ENCODE measurements at regions not wholly inside any gene's neighbourhood (a gene's known extent, or its start where the extent isn't known, plus 50 kb on each side); places are given as distances from the start of the nearest gene placed in this dataset.

DNA sequence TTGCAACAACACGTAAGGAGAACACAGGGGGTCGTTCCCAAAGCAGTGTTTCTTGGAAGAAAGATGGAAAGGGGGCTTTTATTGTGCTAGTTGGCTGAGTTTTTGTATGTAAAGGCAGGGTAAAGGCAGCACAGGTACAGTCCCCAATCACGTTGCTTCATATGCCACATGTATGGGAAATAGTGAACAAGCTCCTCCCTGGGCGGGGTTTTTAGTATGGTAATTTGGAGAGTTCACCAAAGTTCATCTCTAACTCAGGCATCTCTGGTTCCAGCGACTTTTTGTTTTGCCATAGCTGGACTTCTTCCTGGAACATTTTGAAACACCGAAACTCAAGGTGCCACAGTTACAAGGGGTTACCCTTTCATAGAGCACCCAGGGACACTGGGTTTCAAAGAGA lies 133.9 kb downstream of the CAAP1 start:
- intact Hi-C loops (cut with DNase I), result no loop called here
- H3K27me3 ChIP-seq, result no peaks in the 10 kb centered on the region
- H3K4me3 ChIP-seq, result no peak overlapping the region
- no peak overlapping the region for H3K27ac ChIP-seq
- H3K36me3 ChIP-seq, result no peaks in the 10 kb centered on the region
- DNase-seq (ENCODE audit: extremely low spot score in 2 of 2), result no peak
- H3K9me3 ChIP-seq, result no peaks in the 10 kb centered on the region
- no peaks in the 10 kb centered on the region for H3K4me1 ChIP-seq
- TF ChIP-seq POLR2A (IDR thresholded peaks at IDR 0.05), result no peak
- no peak for TF ChIP-seq POLR2AphosphoS5 (IDR thresholded peaks at IDR 0.05; ENCODE audit: insufficient read depth in 1 of 2, low read depth in 1 of 2)
- TF ChIP-seq, protein P1, sequence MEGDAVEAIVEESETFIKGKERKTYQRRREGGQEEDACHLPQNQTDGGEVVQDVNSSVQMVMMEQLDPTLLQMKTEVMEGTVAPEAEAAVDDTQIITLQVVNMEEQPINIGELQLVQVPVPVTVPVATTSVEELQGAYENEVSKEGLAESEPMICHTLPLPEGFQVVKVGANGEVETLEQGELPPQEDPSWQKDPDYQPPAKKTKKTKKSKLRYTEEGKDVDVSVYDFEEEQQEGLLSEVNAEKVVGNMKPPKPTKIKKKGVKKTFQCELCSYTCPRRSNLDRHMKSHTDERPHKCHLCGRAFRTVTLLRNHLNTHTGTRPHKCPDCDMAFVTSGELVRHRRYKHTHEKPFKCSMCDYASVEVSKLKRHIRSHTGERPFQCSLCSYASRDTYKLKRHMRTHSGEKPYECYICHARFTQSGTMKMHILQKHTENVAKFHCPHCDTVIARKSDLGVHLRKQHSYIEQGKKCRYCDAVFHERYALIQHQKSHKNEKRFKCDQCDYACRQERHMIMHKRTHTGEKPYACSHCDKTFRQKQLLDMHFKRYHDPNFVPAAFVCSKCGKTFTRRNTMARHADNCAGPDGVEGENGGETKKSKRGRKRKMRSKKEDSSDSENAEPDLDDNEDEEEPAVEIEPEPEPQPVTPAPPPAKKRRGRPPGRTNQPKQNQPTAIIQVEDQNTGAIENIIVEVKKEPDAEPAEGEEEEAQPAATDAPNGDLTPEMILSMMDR (IDR thresholded peaks at IDR 0.05), result no peak

DNA sequence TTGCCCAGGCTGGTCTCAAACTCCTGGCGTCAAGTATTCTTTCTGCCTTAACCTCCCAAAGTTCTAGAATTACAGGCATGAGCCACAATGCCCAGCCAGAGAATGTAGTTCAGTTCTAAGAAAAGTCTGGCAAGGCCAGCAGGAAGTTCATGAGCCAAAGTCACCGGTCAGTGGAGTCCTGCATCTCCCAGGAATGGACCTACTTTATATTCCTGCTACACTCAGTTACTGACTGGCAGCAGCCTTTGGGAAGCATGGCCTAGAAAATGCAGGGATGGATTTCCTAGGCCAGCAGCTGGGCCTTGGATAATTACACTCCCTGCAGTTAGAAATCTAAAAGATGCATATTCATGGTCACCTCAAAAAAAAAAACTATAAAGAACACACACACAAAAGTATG lies 135.7 kb downstream of the CAAP1 start:
- Histone ChIP-seq H3K27me3 (no peaks in the 10 kb centered on the region), H3K9me3 (no peaks in the 10 kb centered on the region)
- intact Hi-C loops (cut with DNase I), result no loop called here

DNA sequence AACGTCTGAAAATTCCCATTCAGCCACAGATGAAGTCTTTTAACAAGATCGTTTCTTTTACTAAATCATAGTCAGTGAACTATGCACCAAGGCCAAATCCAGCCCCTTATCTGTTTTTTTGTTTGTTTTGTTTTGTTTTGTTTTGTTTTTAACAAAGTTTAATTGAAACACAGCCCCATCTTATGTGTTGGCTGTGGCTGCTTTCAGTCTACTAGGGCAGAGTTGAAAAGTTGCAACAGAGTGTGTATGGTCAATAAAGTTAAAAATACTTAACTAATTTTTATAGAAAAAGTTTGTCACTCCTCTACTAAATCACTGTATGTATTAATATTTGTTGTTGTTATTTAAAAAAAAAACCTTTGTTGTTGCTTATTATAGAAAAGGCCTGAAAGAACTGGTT lies 137.1 kb downstream of the CAAP1 start:
- Histone ChIP-seq H3K4me1 (no peaks in the 10 kb centered on the region), H3K36me3 (no peaks in the 10 kb centered on the region), H3K27me3 (no peaks in the 10 kb centered on the region), H3K9me3 (no peaks in the 10 kb centered on the region), H3K4me3 (no peak overlapping the region), H3K27ac (no peak overlapping the region)
- intact Hi-C loops (cut with DNase I), result no loop called here
- TF ChIP-seq POLR2AphosphoS5 (IDR thresholded peaks at IDR 0.05; ENCODE audit: insufficient read depth in 1 of 2, low read depth in 1 of 2), result no peak
- TF ChIP-seq, protein P1 (IDR thresholded peaks at IDR 0.05), result no peak
- no peak for TF ChIP-seq POLR2A (IDR thresholded peaks at IDR 0.05)
- no peak for DNase-seq (ENCODE audit: extremely low spot score in 2 of 2)

More for the DNA sequence above, 135.7 kb downstream of the CAAP1 start:
- Histone ChIP-seq H3K36me3 (no peaks in the 10 kb centered on the region), H3K27ac (no peak overlapping the region), H3K4me1 (no peaks in the 10 kb centered on the region), H3K4me3 (no peak overlapping the region)
- no peak for TF ChIP-seq POLR2AphosphoS5 (IDR thresholded peaks at IDR 0.05; ENCODE audit: insufficient read depth in 1 of 2, low read depth in 1 of 2)
- TF ChIP-seq, protein P1 (IDR thresholded peaks at IDR 0.05), result no peak
- TF ChIP-seq POLR2A (IDR thresholded peaks at IDR 0.05), result no peak
- no peak for DNase-seq (ENCODE audit: extremely low spot score in 2 of 2)

DNA sequence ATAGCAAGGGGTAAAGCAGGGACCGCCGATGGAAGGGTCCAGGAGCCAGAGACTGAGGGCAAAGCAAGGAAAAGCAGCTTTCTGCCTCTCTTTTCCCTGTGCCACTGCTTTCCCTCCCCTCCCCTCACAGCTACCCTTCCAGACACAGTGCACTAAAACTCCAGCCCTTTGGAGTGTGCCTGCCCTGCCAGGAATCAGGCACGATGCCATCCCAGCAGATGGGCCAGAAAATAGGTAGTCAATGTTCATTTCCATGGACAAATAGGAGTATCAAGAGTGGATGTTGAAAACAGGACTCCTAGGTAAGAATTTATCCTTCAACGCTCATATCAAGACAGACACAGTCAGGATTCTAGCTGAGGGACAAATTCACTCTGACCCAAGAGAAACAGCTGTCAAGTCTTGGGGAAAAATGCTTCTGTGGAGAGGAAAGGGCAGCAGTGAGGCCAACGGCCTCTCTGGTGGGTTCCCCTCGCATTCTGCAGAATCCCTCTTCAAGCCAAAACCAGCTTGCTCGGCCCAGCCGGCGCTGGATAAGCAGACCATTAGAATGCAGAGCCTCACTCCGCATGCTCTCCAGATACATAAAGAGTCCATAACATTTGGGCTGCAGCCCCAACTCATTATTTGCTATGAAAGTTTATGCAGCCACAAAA lies 138.0 kb downstream of the CAAP1 start:
- H3K4me1 ChIP-seq, result no peaks in the 10 kb centered on the region
- H3K36me3 ChIP-seq, result no peaks in the 10 kb centered on the region
- no peak overlapping the region for H3K4me3 ChIP-seq
- no peak overlapping the region for H3K27ac ChIP-seq
- H3K27me3 ChIP-seq, result no peaks in the 10 kb centered on the region
- DNase-seq (ENCODE audit: extremely low spot score in 2 of 2), result no peak
- H3K9me3 ChIP-seq, result no peaks in the 10 kb centered on the region
- TF ChIP-seq, protein P1 (IDR thresholded peaks at IDR 0.05), result no peak
- TF ChIP-seq POLR2A (IDR thresholded peaks at IDR 0.05) (no peak), POLR2AphosphoS5 (IDR thresholded peaks at IDR 0.05; ENCODE audit: insufficient read depth in 1 of 2, low read depth in 1 of 2) (no peak)
- intact Hi-C loops (cut with DNase I), result no loop called here

DNA sequence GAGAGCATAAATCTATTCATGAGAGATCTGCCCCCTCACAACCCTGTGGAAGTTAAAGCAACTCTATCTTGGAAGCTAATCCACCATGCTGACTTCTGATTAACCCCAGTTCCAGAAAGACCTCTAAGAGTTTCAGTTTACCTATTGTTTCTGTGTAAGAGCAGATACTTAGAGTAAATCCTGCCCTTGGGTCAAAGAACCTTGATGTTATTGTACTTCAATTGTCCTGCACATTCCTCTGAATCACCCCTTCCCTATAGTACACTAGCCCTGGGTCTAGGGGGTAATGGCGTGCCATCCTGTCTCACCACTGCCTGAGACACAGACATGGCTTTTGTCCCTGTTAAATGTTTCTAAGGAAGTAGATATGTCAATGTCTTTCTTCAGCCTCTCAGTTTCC lies 138.6 kb downstream of the CAAP1 start:
- intact Hi-C loops (cut with DNase I), result no loop called here

More for the DNA sequence above, 138.6 kb downstream of the CAAP1 start:
- H3K4me1 ChIP-seq, result no peaks in the 10 kb centered on the region
- DNase-seq (ENCODE audit: extremely low spot score in 2 of 2), result no peak
- H3K9me3 ChIP-seq, result no peaks in the 10 kb centered on the region
- no peak overlapping the region for H3K27ac ChIP-seq
- TF ChIP-seq POLR2AphosphoS5 (IDR thresholded peaks at IDR 0.05; ENCODE audit: insufficient read depth in 1 of 2, low read depth in 1 of 2), result no peak
- no peak for TF ChIP-seq POLR2A (IDR thresholded peaks at IDR 0.05)
- TF ChIP-seq, protein P1 (IDR thresholded peaks at IDR 0.05), result no peak
- H3K4me3 ChIP-seq, result no peak overlapping the region
- no peaks in the 10 kb centered on the region for H3K27me3 ChIP-seq
- H3K36me3 ChIP-seq, result no peaks in the 10 kb centered on the region
